ENCODE measurements at regions not wholly inside any gene's neighbourhood (a gene's known extent, or its start where the extent isn't known, plus 50 kb on each side); places are given as distances from the start of the nearest gene placed in this dataset.

GRCh38 chr9:26567976-26568375 lies 324.6 kb downstream of the CAAP1 start:
- Histone ChIP-seq H3K9ac (ENCODE audit: low read depth, low read length, poor library complexity, severe bottlenecking) (no peak overlapping the region), H3K36me3 (ENCODE audit: insufficient read depth, low read length) (no peaks in the 10 kb centered on the region), H4K20me1 (ENCODE audit: insufficient read depth, low read length, poor library complexity, severe bottlenecking) (no peaks in the 10 kb centered on the region), H3K27me3 (ENCODE audit: insufficient read depth, low read length, poor library complexity, severe bottlenecking) (no peaks in the 10 kb centered on the region), H3K4me1 (ENCODE audit: insufficient read depth, low read length, poor library complexity, severe bottlenecking) (no peaks in the 10 kb centered on the region), H3K4me3 (ENCODE audit: low read length, poor library complexity, severe bottlenecking) (no peak overlapping the region), H3K79me2 (ENCODE audit: insufficient read depth, low read length) (no peaks in the 10 kb centered on the region), H2AFZ (ENCODE audit: low read length) (no peak overlapping the region), H3F3A (ENCODE audit: low read depth) (no peaks in the 10 kb centered on the region), H3K4me2 (ENCODE audit: low read depth, low read length, poor library complexity, severe bottlenecking) (no peak overlapping the region), H3K9me2 (replicated peaks; ENCODE audit: low read depth, low read length) (no peaks in the 10 kb centered on the region), H3K9me3 (ENCODE audit: insufficient read depth, low read depth, low read length) (no peaks in the 10 kb centered on the region; the same call in 1 of the 2 replicates)
- TF ChIP-seq EZH2phosphoT487 (IDR thresholded peaks at IDR 0.05; ENCODE audit: borderline replicate concordance) = no peak
- TF ChIP-seq, protein P1, sequence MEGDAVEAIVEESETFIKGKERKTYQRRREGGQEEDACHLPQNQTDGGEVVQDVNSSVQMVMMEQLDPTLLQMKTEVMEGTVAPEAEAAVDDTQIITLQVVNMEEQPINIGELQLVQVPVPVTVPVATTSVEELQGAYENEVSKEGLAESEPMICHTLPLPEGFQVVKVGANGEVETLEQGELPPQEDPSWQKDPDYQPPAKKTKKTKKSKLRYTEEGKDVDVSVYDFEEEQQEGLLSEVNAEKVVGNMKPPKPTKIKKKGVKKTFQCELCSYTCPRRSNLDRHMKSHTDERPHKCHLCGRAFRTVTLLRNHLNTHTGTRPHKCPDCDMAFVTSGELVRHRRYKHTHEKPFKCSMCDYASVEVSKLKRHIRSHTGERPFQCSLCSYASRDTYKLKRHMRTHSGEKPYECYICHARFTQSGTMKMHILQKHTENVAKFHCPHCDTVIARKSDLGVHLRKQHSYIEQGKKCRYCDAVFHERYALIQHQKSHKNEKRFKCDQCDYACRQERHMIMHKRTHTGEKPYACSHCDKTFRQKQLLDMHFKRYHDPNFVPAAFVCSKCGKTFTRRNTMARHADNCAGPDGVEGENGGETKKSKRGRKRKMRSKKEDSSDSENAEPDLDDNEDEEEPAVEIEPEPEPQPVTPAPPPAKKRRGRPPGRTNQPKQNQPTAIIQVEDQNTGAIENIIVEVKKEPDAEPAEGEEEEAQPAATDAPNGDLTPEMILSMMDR (conservative IDR thresholded peaks at IDR 0.05; ENCODE audit: low read length) = no peak

DNA sequence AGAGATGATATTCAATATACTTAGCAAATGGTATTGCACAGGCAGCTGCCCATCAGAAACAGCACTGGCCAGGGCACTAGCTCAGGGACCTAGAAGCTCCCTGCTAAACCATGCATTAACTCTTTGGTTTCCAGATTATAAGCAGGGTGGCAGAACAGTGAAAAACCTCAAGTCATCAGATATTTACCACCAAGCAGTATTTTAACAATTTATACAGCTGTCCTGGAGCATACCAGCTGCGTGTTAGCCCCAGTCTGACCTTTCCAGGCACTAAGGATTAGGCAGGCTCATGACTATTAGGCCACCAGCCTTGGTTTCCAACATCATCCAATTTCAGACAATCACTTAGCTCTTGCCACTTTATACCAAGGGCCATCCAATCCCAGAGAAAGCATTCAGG lies 326.5 kb downstream of the CAAP1 start:
- Histone ChIP-seq H3K9ac (ENCODE audit: low read depth, low read length, poor library complexity, severe bottlenecking) (no peak overlapping the region), H2AFZ (ENCODE audit: low read length) (no peak overlapping the region), H3F3A (ENCODE audit: low read depth) (no peaks in the 10 kb centered on the region), H4K20me1 (ENCODE audit: insufficient read depth, low read length, poor library complexity, severe bottlenecking) (no peaks in the 10 kb centered on the region), H3K4me3 (ENCODE audit: low read length, poor library complexity, severe bottlenecking) (no peak overlapping the region), H3K79me2 (ENCODE audit: insufficient read depth, low read length) (no peaks in the 10 kb centered on the region), H3K4me2 (ENCODE audit: low read depth, low read length, poor library complexity, severe bottlenecking) (no peak overlapping the region), H3K9me3 (ENCODE audit: insufficient read depth, low read depth, low read length) (no peaks in the 10 kb centered on the region; the same call in 1 of the 2 replicates), H3K27me3 (ENCODE audit: insufficient read depth, low read length, poor library complexity, severe bottlenecking) (no peaks in the 10 kb centered on the region), H3K4me1 (ENCODE audit: insufficient read depth, low read length, poor library complexity, severe bottlenecking) (no peaks in the 10 kb centered on the region), H3K36me3 (ENCODE audit: insufficient read depth, low read length) (no peaks in the 10 kb centered on the region), H3K9me2 (replicated peaks; ENCODE audit: low read depth, low read length) (no peaks in the 10 kb centered on the region)
- TF ChIP-seq, protein P1 (conservative IDR thresholded peaks at IDR 0.05; ENCODE audit: low read length) = no peak
- TF ChIP-seq EZH2phosphoT487 (IDR thresholded peaks at IDR 0.05; ENCODE audit: borderline replicate concordance) = no peak

GRCh38 chr9:26565118-26565517 lies 327.5 kb downstream of the CAAP1 start:
- Histone ChIP-seq H3K9me3 (ENCODE audit: insufficient read depth, low read depth, low read length) (no peaks in the 10 kb centered on the region; the same call in 1 of the 2 replicates), H4K20me1 (ENCODE audit: insufficient read depth, low read length, poor library complexity, severe bottlenecking) (no peaks in the 10 kb centered on the region), H3K4me1 (ENCODE audit: insufficient read depth, low read length, poor library complexity, severe bottlenecking) (no peaks in the 10 kb centered on the region), H3K9ac (ENCODE audit: low read depth, low read length, poor library complexity, severe bottlenecking) (no peak overlapping the region), H3K9me2 (replicated peaks; ENCODE audit: low read depth, low read length) (no peaks in the 10 kb centered on the region), H3K36me3 (ENCODE audit: insufficient read depth, low read length) (no peaks in the 10 kb centered on the region), H3K4me2 (ENCODE audit: low read depth, low read length, poor library complexity, severe bottlenecking) (no peak overlapping the region), H3K27me3 (ENCODE audit: insufficient read depth, low read length, poor library complexity, severe bottlenecking) (no peaks in the 10 kb centered on the region), H3K4me3 (ENCODE audit: low read length, poor library complexity, severe bottlenecking) (no peak overlapping the region), H3K79me2 (ENCODE audit: insufficient read depth, low read length) (no peaks in the 10 kb centered on the region), H2AFZ (ENCODE audit: low read length) (no peak overlapping the region), H3F3A (ENCODE audit: low read depth) (no peaks in the 10 kb centered on the region)
- TF ChIP-seq EZH2phosphoT487 (IDR thresholded peaks at IDR 0.05; ENCODE audit: borderline replicate concordance) = no peak
- TF ChIP-seq, protein P1 (conservative IDR thresholded peaks at IDR 0.05; ENCODE audit: low read length) = no peak
